ENCODE measurements at regions not wholly inside any gene's neighbourhood (a gene's known extent, or its start where the extent isn't known, plus 50 kb on each side); places are given as distances from the start of the nearest gene placed in this dataset.

DNA sequence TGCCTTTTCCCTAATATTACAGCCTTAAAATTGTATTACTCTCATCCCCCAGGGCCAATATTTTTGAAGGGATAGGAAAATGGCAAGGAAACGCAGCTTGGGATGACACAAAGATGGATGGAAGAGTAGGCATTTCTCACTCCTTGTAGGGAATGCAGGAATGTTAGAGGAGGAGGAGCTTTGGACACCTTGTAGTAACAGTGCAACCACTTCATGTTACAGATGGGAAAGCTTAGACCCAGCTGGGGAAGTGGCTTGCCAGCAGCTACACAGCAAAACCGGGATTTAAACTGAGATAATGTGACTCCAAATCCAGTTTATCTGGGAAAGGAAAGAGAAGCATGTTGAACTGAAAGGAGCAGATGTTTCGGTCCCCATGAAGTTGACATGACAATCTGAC is 473.7 kb upstream of the DAB1 start:
- DNase-seq (ENCODE audit: low read depth): no peak
- TF ChIP-seq, protein P1, sequence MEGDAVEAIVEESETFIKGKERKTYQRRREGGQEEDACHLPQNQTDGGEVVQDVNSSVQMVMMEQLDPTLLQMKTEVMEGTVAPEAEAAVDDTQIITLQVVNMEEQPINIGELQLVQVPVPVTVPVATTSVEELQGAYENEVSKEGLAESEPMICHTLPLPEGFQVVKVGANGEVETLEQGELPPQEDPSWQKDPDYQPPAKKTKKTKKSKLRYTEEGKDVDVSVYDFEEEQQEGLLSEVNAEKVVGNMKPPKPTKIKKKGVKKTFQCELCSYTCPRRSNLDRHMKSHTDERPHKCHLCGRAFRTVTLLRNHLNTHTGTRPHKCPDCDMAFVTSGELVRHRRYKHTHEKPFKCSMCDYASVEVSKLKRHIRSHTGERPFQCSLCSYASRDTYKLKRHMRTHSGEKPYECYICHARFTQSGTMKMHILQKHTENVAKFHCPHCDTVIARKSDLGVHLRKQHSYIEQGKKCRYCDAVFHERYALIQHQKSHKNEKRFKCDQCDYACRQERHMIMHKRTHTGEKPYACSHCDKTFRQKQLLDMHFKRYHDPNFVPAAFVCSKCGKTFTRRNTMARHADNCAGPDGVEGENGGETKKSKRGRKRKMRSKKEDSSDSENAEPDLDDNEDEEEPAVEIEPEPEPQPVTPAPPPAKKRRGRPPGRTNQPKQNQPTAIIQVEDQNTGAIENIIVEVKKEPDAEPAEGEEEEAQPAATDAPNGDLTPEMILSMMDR (IDR thresholded peaks at IDR 0.05; ENCODE audit: control insufficient read depth, extremely low read depth, insufficient read depth): no peak
- no peak overlapping the region for H3K4me3 ChIP-seq (ENCODE audit: low read depth, low read length)

DNA sequence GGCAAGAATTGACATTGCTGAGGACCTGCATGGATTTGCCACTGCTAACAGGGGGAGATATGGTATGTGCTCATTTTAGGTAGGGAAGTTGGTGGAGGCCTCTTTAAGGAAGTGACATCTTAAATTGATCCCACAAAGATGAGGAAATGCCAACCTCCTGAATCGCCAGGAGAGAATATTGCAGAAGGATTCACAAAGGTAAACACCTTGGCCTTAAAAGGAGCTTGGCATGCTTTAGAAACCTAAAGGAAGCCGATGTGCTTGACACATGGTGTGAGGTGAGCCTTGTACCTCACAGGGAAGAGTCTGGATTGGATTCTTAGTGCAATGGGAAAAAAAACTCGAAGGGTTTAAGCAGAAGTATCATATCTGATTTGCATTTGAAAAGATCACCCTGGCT is 470.5 kb upstream of the DAB1 start:
- TF ChIP-seq, protein P1 (IDR thresholded peaks at IDR 0.05; ENCODE audit: control insufficient read depth, extremely low read depth, insufficient read depth): no peak
- DNase-seq (ENCODE audit: low read depth): no peak
- H3K4me3 ChIP-seq (ENCODE audit: low read depth, low read length): no peak overlapping the region

DNA sequence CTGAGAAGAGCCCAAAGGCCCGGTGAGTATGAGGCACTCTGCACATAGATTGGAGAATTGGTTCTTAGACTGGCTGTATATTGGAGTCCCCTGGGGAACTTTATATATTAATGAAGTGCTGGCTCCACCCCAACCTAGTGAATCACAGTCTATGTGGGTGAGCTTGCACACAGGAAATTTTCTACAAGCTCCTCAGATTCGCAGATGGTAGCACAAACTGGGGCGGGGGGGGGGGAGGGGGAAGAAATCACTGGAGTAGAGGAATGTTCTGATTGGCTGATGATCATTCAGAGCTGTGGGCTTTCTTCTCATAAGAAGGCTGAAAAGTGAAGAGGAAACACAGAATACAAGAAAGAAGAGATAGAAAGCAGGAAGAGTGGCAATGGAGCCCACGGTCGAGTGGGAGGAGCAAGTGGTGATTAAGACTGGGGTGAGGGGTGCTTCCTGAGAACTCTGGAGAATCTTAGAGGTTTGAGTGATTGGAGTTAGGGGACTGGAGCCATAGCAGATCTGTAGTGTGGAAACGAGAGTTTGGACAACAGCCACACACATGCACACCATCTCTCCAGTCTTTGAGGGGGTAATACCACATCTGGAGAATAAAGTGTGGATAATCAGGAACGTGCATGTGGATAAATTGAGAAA is 465.9 kb upstream of the DAB1 start:
- TF ChIP-seq, protein P1 (IDR thresholded peaks at IDR 0.05; ENCODE audit: control insufficient read depth, extremely low read depth, insufficient read depth): no peak
- no peak overlapping the region for H3K4me3 ChIP-seq (ENCODE audit: low read depth, low read length)
- DNase-seq (ENCODE audit: low read depth): no peak

DNA sequence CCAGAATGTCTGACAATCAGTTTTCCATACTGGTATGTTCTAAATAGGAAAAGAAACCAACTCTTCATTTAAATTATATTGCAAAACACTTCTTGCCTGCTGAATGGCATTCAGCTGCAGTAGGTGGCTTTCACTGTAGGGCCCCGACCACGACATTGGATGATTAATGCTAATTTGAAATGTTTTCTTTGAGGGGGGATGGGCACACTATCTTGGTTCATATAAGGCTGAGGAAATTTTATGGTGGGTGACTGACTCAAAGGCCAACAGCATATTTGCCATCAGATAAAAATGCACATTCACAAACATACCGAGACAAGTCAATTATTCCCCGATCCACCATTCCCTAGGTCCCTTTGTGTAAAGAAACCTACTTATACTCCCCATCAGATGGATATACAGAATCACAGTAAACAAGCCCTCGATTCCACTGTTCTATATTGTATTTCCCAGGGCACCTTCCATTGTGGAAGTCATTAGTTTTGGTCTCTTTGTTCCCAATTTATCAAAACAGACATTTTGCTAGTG is 464.2 kb upstream of the DAB1 start:
- H3K4me3 ChIP-seq (ENCODE audit: low read depth, low read length): no peak overlapping the region
- TF ChIP-seq, protein P1 (IDR thresholded peaks at IDR 0.05; ENCODE audit: control insufficient read depth, extremely low read depth, insufficient read depth): no peak
- DNase-seq (ENCODE audit: low read depth): no peak

DNA sequence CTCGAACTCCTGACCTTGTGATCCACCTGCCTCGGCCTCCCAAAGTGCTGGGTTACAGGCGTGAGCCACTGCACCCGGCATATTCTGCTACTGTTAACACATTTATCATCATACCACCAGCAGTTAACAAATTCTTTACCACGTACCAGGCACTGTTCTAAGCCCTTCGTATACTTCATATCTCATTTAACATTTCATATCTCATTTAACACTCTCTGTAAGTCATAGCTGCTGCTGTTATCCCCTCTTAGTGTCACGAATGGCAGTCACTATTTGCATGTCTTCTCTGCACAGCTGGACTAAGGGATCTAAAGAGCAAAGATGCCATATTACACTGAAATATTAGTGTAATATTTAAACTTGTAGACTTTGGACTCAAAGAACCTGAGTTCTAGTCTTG is 462.5 kb upstream of the DAB1 start:
- no peak for DNase-seq (ENCODE audit: low read depth)
- no peak overlapping the region for H3K4me3 ChIP-seq (ENCODE audit: low read depth, low read length)
- TF ChIP-seq, protein P1 (IDR thresholded peaks at IDR 0.05; ENCODE audit: control insufficient read depth, extremely low read depth, insufficient read depth): no peak

DNA sequence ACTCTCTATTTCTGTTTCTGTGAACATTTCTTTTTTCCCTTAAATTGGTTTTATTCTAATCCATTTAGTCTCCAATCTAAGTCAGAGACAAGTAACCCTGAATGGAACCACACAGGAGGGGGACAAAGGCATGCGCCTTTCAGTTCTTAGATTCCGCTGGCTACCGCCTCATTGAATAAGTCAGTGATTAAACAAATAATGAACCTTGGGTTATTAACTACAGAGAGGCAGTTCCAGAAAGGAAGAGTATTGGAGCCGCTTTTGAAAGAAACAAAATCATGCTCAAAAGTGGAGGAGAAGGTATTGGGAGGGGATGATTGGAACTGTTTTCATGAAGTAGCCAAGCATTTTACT is 459.8 kb upstream of the DAB1 start:
- no peak overlapping the region for H3K4me3 ChIP-seq (ENCODE audit: low read depth, low read length)
- no peak for DNase-seq (ENCODE audit: low read depth)
- TF ChIP-seq, protein P1 (IDR thresholded peaks at IDR 0.05; ENCODE audit: control insufficient read depth, extremely low read depth, insufficient read depth): no peak

All from LNCaP clone FGC (cell line).